DND-41 (cell line): ENCODE measurements at regions not wholly inside any gene's neighbourhood (a gene's known extent, or its start where the extent isn't known, plus 50 kb on each side); places are given as distances from the start of the nearest gene placed in this dataset.

Experiments
- CTCF ChIP-seq: IDR thresholded peaks from 2 replicates; pipeline ENCODE4 v1.5.1; 2012; ENCODE audit warnings: borderline replicate concordance, low read length, moderate library complexity, mild to moderate bottlenecking; ENCODE audit not compliant: poor library complexity, severe bottlenecking; ENCODE audit errors: extremely low read depth
- EZH2 ChIP-seq: IDR thresholded peaks from 3 replicates; pipeline ENCODE4 v1.6.1; 2012; ENCODE audit warnings: borderline replicate concordance, low read depth, mild to moderate bottlenecking, moderate library complexity, low read length, inconsistent platforms; ENCODE audit not compliant: severe bottlenecking

DNA sequence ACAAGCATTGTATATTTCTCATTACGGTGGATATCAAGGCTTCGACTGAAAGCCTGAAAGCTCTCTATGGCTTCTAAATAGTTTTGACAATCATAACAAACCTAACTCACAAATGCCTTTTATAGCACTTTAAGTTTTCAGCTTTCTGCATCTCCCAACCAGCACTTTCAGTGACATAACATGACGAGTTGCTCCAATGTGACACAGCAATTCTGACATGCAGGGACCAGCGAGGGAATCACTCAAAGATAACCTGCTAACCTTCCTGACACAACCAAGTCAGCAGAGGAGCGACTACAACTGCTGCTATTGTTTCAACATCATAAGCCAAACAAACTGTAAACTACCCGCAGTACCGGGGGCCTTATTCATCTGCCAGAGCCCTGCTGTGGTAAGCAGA is 95.7 kb upstream of the CDH20 start:
- TF ChIP-seq CTCF (no peak), EZH2 (no peak)
